ENCODE measurements at regions not wholly inside any gene's neighbourhood (a gene's known extent, or its start where the extent isn't known, plus 50 kb on each side); places are given as distances from the start of the nearest gene placed in this dataset.
"Not testable (repeated sequence)": the region's sequence is repeated elsewhere in the genome, so short reads cannot be mapped to it uniquely, and the experiment has no call there.

DNA sequence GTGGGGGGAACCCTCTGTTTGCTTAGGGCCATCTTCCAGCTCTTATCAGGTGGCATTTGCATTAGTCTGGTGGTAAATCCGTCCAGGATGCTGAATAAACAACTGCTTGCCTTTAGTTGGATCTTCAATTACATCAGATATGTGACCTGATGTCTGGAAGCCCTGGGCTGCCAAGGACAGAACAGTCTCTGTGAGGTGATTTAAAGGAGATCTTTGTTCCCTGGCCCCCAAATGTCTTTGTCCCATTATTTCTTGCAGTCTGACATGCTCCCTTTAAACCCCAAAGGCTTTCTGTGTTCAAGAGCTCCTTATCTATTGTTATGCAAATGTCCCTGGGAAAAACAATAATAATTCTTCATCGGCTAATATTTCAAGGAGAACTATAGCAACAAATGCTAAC lies 84.6 kb upstream of the SPTLC3 start:
- DNase-seq, result no peak

GRCh38 chr20:12925210-12925755 lies 83.5 kb upstream of the SPTLC3 start:
- DNase-seq, result peak; percentile 84

- DNase-seq, result no peak
These were observed 82.6 kb upstream of the SPTLC3 start for GRCh38 chr20:12925863-12926793.

GRCh38 chr20:12927489-12927888 lies 81.3 kb upstream of the SPTLC3 start:
- peak; percentile 50 for DNase-seq

GRCh38 chr20:12928358-12928754 lies 80.4 kb upstream of the SPTLC3 start:
- no peak for DNase-seq

GRCh38 chr20:12928755-12929401 lies 79.9 kb upstream of the SPTLC3 start:
- DNase-seq, result peak; percentile 82

DNA sequence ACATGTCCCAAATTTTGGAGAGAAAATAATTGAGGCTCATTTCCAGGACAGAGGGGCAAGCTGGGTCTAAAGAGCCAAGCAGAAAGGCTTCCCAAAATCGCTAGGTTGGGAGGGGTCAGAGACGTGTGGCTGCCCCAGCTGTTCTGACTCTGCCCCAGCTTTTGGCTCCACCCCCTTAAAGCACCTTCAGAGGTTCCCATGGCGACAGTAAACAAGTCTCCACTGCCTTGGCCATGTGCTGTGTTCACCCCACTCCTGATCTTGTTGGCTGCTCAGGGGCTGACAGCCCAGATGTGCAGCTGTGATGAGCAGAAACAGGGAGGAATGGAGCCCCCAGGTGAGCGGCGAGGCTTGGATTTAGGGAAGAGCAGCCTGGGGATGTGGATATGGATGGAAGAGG lies 72.8 kb upstream of the SPTLC3 start:
- no peak for DNase-seq

DNA sequence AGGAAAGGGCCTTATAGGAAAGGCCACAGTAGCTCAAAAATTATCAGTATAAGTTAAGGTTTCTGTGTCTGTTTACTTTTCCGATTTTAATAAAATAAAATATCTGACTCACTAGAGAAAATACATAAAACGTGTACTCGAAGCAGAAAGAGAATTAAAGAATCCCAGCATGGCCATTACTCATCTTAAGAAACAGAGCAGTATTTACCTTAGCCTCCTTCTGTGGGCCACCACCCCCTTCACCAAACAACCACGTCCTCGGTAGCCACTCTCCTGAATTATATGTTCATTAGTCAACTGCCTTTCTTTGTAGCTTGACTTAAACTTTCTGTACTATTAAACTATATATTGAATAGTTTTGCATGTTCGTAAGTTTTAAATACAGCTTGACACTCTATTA lies 72.2 kb upstream of the SPTLC3 start:
- no peak for DNase-seq

DNA sequence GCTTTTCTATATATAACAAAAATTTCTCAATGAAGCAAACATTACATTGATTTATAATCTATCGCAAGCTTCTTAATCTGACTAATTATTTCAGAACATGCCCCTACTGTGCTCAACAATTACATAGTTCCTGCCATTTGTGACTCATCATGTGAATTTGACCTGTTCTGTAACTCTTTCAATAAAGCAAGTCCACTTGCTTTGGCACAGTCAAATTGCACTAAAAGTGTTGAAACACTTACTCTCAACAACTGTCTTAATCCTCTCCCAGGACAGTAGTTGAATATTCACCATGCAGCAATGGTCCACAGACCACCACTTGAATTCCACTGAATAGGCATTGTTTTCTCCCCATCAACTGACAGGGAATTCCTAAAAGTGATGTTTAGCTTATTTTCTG lies 67.7 kb upstream of the SPTLC3 start:
- DNase-seq, result no peak

- DNase-seq, result no peak
These were observed 66.6 kb upstream of the SPTLC3 start for GRCh38 chr20:12942123-12942522.

DNA sequence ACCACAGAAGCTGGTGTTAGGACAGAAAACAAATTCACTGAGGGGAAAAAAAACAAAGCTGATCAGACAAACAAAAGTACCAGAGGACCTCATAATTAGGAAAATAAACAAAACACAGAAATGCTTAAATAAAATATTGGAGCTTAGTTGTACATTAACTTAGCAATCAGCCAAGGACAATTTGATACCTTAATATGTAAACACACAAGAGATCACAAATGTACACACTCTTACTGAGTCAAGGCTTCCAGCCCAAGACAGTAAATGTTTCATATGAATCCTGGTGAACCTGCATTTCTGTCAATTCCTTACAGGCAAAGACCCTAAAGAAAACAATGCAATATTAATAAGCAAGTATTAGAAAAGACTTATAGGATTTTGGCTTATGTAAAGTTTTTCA lies 62.0 kb upstream of the SPTLC3 start:
- DNase-seq, result no peak

GRCh38 chr20:12947691-12948090 lies 61.1 kb upstream of the SPTLC3 start:
- DNase-seq, result no peak

DNA sequence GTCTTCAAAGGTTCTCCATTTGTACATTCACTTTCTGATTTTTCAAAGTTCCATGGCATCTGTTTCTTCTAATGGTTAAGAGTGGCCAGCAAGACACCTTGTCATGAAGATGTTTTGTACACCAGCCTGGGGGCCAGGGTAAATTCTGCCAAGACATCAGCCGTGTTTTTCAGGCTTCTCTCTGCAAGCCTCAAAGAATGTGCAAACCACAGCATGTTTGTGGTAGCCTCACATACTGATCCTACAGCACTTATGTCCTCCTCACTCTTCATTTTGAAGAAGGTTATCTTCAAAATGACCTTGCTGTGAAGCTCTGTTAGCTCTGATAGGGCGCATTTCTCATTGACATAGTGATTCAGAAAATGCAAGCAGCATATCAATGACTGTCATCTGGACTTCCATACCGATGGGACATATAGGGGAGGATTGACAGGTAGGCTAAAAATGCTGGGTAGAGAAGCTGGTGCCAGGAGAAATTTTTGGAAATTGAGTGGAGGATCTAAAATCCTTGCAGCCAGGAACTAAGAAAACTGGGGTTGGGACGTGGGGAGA lies 59.3 kb upstream of the SPTLC3 start:
- peak; percentile 36 for DNase-seq

GRCh38 chr20:12954254-12954653 lies 54.5 kb upstream of the SPTLC3 start:
- DNase-seq, result not testable (repeated sequence)

DNA sequence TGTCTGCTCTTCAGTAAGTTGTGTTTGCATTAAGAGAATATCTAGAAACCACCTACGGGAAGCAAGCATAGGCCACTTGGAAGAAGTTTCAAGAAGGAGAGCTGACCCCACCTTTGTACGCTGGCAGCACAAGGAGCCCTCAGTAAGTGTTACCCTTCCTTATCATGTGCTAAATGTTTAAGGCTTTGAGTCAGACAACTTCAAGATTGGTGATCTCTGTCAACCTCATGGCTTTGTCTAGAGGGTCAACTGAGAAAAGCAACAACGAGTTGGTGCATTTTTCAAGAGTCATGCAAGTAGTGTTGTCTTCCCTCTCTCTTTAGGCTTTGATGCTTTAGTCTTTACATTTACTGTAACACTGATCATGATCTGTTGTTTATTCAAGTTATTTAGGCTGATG lies 53.2 kb upstream of the SPTLC3 start:
- no peak for DNase-seq

DNA sequence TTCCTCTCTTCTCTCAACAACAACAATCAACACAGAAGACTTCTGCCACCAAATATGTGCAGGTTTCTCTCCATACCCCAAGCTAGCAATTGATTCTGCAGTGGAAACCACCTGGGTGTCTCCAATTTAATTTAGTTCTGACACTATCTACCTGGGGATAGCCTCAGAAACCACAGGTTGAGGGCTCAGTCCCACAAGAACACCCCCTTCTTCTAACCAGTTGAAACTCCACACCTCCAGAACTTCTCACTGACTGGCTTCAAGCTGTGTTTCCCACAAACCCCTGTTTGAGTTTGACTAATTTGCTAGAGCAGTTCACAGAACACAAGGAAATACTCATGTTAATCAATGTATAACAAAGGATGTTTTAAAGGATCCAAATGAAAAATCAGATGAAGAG lies 52.5 kb upstream of the SPTLC3 start:
- no peak for DNase-seq

- DNase-seq, result no peak
These were observed 50.8 kb upstream of the SPTLC3 start for GRCh38 chr20:12957968-12958367.
